C4-2B (cell line): ENCODE measurements at regions not wholly inside any gene's neighbourhood (a gene's known extent, or its start where the extent isn't known, plus 50 kb on each side); places are given as distances from the start of the nearest gene placed in this dataset.
"Not testable (repeated sequence)": the region's sequence is repeated elsewhere in the genome, so short reads cannot be mapped to it uniquely, and the experiment has no call there.

Source experiments
- ZFX ChIP-seq: fragments of 450-650 bp; IDR thresholded peaks from 2 replicates; pipeline ENCODE4 v1.6.1; 2017
- TF ChIP-seq, protein P1 (sequence below): fragments of 450-650 bp; conservative IDR thresholded peaks from 2 replicates; pipeline ENCODE4 v1.5.1; 2017; ENCODE audit warnings: mild to moderate bottlenecking

DNA sequence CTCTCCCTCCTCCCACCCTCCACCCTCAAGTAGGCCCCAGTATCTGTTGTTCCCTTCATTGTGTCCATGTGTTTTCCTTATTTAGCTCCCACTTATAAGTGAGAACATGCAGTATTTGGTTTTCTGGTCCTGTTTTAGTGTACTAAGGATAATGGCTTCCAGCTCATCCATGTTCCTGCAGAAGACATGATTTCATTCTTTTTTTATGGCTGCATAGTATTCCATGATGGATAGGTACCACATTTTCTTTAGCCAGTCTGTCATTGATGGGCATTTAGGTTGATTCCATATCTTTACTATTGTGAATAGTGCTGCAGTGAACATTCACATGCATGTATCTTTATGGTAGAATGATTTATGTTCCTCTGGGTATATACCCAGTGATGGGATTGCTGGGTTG is 114.3 kb upstream of the NR3C1 start:
- TF ChIP-seq, protein P1, sequence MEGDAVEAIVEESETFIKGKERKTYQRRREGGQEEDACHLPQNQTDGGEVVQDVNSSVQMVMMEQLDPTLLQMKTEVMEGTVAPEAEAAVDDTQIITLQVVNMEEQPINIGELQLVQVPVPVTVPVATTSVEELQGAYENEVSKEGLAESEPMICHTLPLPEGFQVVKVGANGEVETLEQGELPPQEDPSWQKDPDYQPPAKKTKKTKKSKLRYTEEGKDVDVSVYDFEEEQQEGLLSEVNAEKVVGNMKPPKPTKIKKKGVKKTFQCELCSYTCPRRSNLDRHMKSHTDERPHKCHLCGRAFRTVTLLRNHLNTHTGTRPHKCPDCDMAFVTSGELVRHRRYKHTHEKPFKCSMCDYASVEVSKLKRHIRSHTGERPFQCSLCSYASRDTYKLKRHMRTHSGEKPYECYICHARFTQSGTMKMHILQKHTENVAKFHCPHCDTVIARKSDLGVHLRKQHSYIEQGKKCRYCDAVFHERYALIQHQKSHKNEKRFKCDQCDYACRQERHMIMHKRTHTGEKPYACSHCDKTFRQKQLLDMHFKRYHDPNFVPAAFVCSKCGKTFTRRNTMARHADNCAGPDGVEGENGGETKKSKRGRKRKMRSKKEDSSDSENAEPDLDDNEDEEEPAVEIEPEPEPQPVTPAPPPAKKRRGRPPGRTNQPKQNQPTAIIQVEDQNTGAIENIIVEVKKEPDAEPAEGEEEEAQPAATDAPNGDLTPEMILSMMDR: not testable (repeated sequence)
- not testable (repeated sequence) for TF ChIP-seq ZFX
